ENCODE measurements at regions not wholly inside any gene's neighbourhood (a gene's known extent, or its start where the extent isn't known, plus 50 kb on each side); places are given as distances from the start of the nearest gene placed in this dataset.
A peak's percentile ranks its signal among the peaks of the same experiment; 100 is the strongest.
"Not testable (repeated sequence)": the region's sequence is repeated elsewhere in the genome, so short reads cannot be mapped to it uniquely, and the experiment has no call there.

- DNase-seq (ENCODE audit: low read depth), result no peak
- TF ChIP-seq CTCF (conservative IDR thresholded peaks at IDR 0.05; ENCODE audit: low read length), result no peak
- H3K4me3 ChIP-seq (ENCODE audit: low read length), result no peak overlapping the region
Measured at GRCh38 chr4:128538111-128538882, 250.7 kb upstream of the PGRMC2 start.

DNA sequence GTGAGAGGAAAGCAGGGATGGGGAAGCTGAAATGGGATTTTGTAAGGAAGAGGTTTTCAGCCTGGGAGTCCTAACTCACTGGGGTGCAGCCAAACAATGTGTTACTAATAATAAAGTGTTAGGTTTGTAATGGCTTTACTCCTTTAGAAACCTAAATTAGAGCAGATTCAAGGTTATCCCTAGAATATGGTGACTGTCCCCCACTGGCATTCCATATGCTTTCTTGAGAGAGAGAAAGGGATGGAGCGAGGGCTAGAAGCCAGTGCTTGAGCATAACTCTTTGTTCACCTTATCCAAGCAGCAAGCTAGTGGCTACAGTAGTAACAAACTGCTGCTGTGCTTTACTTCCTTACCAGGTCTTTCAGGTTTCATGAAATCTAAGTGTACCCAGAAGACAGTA, 249.1 kb upstream of the PGRMC2 start:
- TF ChIP-seq CTCF (conservative IDR thresholded peaks at IDR 0.05; ENCODE audit: low read length), result no peak
- no peak overlapping the region for H3K4me3 ChIP-seq (ENCODE audit: low read length)
- no peak for DNase-seq (ENCODE audit: low read depth)

GRCh38 chr4:128535510-128535909, 247.9 kb upstream of the PGRMC2 start:
- not testable (repeated sequence) for H3K4me3 ChIP-seq (ENCODE audit: low read length); DNase-seq (ENCODE audit: low read depth)

DNA sequence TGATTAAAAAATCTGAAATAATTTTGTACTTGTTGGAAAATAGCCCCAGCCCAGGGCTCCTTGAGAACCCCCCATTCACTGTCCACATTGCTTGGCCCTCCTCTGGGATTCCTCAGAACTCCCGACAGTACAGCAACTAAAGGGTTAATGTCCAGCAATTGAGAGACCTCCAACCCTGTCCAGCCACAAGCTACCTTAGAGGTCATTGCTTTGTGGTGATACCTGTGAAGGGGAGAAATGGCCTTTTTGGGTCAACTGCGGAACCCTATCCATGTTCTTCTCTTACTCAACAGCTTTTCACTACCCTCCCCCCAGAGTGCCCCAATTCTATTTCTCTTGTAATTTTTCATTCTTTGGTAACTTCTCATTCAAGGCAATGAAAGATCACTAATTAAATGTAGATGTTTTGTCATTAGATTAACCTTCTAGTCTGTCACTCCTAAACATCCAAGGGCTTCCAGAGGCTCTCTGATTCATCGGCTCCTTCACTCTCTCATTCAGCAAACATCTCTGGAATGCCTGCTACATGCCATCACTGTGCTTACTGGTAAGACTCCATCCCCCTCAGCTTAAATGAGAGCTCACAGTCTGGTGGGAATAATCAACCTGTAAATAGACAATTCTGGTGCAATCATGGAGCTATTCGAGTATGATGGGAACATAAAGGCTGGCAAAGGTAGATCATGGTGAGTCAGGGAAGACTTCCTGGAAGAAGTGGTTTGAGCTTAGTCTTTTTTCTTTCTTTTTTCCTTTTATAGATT, 241.4 kb upstream of the PGRMC2 start:
- no peak for TF ChIP-seq CTCF (conservative IDR thresholded peaks at IDR 0.05; ENCODE audit: low read length)
- no peak overlapping the region for H3K4me3 ChIP-seq (ENCODE audit: low read length)
- DNase-seq (ENCODE audit: low read depth), result peak; percentile 100

DNA sequence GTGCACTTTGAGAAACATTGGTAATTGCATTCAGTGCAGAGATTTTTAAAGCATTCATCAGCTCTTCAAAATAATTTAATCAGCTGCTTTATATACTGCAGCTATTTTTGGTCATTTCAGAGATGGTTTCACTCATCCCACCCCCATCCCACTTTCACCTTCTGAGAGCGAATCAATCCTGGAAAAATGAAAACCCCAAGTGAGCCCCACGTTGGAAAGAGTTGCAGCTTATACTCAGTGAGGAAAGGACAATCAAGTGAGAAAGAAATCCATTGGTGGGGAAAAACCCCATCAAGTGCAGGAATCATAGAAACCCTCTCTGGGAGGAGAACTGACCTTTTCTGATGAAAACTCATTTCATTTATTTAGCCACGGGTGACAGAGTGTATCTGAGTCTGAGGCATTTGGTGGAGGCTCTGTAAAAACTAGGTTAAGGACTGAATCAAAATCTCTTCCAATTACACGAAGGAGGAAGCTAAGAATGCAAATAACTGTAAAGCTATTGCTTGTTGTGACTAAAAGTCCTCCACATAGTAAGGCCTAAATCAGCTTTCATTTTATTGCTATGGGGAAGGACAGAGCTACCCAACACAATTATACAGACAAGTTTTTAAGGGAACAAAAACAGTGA, 240.4 kb upstream of the PGRMC2 start:
- no peak for TF ChIP-seq CTCF (conservative IDR thresholded peaks at IDR 0.05; ENCODE audit: low read length)
- DNase-seq (ENCODE audit: low read depth), result no peak
- H3K4me3 ChIP-seq (ENCODE audit: low read length), result no peak overlapping the region

GRCh38 chr4:128527351-128527750, 239.7 kb upstream of the PGRMC2 start:
- DNase-seq (ENCODE audit: low read depth), result peak; percentile 57
- H3K4me3 ChIP-seq (ENCODE audit: low read length), result no peak overlapping the region
- no peak for TF ChIP-seq CTCF (conservative IDR thresholded peaks at IDR 0.05; ENCODE audit: low read length)

- peak; percentile 68 for DNase-seq (ENCODE audit: low read depth)
- no peak overlapping the region for H3K4me3 ChIP-seq (ENCODE audit: low read length)
Measured at GRCh38 chr4:128525992-128526630, 238.5 kb upstream of the PGRMC2 start.

More at GRCh38 chr4:128525992-128526630, 238.5 kb upstream of the PGRMC2 start:
- no peak for TF ChIP-seq CTCF (conservative IDR thresholded peaks at IDR 0.05; ENCODE audit: low read length)
